HG02943 (cell line): ENCODE measurements at regions not wholly inside any gene's neighbourhood (a gene's known extent, or its start where the extent isn't known, plus 50 kb on each side); places are given as distances from the start of the nearest gene placed in this dataset.

Experiments used
- ATAC-seq: cut with Tn5 transposase; IDR thresholded peaks from one replicate; pipeline ENCODE4 v1.9.1; 2021; ENCODE audit warnings: mild to moderate bottlenecking, low read depth, moderate library complexity; ENCODE audit not compliant: unreplicated experiment

DNA sequence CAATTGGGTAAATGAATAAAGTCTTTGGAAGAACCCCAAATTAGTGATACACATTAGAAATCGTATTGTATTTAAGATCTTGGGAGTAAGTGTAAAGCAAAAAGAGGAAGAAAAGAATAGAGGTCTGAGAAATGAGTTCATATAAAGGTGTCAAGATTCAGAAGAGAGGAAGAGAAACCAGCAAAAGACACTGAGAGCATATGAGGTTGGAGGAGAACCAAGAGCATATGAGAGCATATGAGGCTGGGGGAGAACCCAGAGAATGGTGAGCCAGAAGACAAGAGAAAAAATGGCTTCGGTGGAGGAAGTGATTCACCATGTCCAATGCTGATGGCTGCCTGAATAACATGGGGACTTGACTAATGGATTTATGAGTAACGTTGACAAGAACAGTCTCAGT lies 620.1 kb upstream of the GCFC2 start:
- no peak for ATAC-seq

DNA sequence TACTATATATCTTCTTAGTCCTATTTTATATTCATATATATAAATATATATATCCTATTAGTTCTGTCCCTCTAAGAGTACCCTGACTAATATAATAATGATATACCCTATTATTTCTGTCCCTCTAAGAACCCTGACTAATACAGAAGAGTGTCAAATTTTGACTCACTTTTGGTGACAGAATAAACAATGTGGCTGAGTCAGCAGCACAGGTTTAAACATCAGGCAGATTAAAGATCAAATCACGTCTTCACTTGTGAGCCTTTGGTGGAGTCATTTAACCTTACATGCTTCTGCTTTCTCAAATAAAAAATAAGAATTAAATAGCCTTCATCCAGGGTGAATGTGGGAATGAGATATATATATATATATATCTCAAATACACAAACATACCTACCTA lies 615.9 kb upstream of the GCFC2 start:
- ATAC-seq, result no peak

DNA sequence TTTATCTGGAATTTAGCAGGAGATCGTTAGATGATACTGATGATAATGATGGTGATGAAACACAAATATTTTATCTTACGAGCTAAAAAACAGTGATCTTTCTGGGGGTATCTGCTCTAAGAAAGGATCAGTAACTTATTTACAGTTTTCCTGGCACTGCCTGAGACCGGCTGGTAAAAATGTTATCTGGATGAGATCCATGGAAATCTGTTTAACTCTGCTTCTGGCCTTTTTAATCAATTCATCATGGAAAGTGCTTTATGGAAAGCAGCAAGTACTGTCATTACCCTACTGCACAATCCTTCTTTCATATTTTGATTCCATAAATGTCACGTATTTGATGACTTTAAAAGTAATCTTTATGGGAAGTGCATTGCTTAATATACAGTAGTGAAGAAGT lies 612.7 kb upstream of the GCFC2 start:
- ATAC-seq, result no peak

DNA sequence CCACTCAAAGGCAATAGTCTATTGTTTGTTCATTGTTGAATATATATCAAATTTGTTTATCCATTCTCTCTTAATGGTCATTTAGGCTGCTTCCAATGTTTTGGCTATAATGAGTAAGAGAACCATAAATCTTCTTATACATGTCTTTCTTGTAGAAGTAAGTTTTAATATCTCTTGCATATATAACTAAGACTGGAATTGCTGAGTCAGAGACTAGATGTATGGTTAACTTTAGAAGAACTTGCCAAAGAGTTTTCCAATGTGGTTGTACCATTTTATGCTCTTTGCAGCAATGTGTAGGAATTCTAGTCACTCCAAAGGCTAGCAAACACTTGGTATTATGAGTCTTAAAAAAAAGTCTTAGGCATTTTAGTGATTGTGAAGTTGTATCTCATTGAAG lies 610.0 kb upstream of the GCFC2 start:
- ATAC-seq, result no peak

DNA sequence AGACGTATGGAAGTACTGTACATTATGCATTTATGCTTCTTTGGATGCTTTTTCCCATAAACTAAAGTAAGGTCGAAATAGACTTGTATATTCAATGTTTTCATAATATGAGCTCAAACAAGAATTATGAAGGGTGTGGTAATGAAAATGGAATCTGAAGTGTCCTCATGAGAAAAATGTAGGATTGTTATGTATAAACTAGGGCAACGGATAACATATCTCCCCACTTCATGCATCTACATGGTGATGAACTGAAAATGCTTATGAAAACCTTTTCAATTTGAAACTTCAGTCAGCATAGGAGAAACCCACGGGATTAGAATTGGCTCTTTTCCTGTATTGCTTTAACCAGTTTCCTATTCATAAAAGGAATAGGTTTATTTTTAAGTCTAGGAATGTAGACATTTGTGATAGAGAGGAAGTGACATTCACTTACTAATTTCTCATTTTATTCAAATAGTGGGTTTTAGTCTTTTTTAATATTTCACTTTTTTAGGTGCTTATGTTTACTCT lies 608.2 kb upstream of the GCFC2 start:
- ATAC-seq, result no peak

DNA sequence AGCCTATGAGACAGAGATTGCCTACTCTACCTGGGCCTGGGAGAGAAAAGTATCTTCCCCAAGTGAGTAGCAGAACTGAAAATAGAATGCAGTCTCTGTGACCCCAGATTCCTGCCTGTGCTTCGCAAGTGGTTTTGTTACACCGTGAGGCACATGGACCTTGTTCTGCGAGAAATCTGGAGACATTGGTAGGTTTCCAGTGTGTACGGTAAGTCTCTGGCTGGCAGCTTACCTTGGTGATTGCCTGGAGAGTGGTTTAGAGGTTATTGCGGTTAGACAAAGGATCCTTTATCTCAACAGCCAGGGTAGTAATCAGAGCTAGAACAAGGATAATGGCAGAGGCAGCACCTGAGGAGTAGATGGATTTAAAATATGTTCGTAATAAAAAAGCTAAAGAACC lies 606.0 kb upstream of the GCFC2 start:
- ATAC-seq, result no peak

DNA sequence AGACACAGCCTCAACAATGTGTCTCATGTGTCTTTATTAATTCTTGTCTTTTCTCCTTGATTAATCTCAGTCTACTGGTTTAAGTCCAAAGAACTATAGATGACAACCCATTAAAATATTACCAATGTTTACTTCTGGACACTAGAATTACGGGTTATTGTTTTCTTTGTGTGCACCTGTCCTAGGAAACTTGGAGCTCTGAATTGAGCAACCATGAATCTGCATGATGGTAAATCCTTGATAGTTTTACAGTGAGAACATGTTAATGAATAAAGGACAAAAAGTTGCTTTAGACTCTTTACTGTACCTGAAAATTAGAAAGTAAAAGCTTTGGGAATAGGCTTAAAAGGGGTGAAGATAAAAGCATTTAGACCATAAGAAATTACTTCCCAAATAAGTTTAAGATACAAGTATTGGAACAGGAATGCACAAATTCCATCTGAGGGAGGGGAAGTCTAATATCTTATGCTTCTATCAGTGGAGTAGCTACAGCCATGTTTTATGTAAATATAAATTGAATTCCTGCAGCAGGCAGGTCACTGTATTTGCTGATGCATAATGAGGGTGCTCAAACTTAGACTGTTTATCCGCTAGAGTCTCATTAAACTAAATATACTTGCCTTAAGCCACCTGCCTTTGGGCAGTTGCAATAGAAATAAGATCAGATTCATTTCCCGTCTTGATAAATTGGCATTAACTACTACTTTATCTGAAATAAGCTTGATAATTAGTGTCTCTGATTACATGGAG lies 603.7 kb upstream of the GCFC2 start:
- ATAC-seq, result no peak

DNA sequence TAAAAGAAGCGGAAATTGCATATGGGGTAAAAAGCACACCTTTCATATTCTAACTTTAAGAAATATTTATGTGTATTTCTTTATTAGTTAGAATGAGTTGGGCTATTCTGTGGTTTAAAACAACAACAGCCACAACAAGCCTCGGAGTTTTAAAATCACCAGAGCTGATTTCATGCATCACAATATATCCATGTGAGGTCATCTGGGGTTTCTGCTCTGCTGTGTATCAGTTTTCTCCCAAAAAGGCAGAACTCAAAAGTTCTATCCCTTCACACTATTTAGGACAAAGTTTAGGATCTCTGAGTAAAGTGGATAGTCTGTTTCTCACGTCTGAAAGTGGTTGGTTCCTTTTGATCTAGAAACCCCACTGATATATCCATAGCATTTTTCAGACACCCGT lies 601.5 kb upstream of the GCFC2 start:
- no peak for ATAC-seq

DNA sequence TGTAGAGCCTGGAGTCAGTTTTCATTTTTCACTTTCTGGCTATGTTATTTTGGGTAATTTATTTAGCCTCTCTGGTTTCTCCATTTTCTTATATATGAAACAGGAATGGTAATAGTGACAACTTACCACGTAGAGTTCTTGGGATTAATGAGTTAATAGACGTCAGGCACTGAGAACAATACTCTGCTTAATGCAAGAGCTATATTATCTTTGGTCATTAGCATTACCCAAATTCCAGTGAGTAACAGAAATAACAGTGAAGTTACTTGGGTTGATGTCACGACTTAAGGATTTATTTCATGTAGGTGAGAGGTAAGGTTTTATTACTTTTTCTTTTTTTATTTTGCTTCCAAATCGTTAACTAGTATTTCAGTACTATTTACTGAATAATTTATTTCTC lies 601.0 kb upstream of the GCFC2 start:
- ATAC-seq, result no peak

DNA sequence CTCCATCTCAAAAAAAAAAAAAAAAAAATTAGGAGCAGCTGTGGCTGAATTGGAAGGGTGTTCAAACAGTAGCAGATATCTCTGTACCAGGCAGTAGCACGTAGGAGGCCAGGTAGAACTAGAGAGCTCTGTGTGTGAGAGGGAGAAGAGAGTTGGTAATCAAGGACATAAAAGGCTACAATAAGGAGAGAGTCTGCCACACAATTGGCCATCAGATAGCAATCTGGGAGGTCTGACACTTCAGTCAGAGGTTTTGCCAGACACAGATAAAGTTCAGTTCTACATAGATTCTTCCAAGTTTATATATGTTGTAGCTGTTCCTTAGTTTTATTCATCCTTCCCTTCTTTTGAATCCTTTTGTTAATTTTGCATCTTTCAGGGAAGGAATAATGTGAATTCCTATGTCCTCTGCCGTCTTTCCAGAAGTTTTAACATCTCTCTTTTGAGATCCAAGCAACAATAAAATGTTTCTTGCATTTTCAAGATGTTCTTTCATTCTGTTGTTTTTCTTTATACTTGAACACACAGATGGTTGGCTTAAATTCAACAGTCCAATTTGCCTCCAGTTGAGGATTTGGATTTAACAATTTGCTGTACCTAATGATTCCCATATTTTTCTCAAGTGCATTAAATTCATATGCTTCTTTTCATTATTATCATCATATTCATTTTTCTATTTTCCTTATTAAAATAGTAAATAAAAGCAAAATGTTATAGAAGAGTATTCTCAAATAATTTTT lies 600.3 kb upstream of the GCFC2 start:
- ATAC-seq, result no peak

DNA sequence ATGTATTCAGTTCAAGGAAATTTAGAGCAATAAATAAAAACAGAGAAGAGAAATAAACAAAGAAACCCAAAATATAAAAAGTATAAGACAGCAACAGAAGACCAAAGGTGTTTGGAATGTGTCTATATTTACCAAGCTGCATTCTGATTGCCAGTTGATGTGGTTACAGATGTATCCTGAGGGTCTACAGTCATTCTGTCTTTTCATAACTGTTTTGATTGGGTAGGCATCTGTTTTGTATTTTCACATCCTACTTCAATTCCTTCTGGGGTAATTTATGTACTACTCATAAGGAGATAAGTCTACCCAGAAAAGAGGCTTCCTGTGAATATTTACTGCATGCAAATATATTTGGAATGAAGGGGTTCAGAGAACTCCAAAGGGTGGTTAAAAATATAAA lies 596.8 kb upstream of the GCFC2 start:
- ATAC-seq, result no peak

DNA sequence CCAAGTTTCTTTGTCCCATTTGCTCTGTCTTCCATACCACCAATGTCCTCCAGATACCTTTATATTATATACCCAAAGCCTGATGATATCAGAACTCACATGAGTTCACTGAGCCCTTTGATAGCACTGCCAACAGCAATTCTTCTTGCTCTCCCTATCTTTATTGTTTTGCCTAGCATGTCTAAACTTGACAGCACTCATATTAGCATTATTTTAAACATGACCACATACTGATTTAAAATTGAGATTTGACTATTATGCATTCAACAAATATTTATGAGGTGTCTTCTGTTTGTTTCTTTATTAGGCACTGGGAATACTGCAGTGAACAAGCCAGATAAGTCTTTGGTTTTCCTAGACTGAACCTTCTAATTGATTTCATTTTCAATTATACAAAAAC lies 587.3 kb upstream of the GCFC2 start:
- ATAC-seq, result no peak

DNA sequence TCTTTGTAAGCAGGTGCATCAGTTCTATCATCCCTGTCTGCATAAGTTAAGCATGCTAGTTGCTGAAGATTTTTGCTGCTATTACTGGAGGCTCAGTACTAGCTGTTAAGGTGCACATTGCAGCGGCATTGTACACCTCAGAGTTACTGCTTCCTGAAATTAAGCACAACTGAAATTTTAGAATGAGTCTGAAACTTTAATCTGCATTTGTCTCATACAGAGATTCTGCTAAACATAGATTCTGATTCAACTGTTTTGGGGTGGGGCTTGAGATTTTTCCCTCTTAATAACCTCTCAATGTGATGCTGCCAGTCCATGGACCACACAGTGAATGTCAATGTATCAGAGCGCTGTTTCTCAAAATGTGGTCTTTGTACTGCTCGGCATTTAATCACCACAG lies 585.7 kb upstream of the GCFC2 start:
- no peak for ATAC-seq

DNA sequence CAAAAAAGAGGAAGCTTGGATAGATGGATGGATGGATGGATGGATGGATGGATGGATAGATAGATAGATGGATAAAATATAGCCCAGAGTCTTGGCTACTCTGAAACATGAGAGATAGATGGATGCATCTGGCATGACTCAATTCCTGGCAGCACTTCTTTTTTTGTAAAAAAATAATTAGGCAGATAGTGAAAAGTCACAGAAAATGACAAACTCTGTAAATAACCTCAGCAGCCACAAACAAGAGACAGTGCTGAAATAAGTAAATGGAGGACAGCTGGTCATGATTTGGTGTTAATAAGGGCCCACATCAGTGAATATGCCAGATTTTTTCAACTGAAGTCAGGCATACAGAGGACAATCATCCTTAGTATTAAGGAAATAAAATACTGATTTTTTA lies 585.0 kb upstream of the GCFC2 start:
- ATAC-seq, result no peak

DNA sequence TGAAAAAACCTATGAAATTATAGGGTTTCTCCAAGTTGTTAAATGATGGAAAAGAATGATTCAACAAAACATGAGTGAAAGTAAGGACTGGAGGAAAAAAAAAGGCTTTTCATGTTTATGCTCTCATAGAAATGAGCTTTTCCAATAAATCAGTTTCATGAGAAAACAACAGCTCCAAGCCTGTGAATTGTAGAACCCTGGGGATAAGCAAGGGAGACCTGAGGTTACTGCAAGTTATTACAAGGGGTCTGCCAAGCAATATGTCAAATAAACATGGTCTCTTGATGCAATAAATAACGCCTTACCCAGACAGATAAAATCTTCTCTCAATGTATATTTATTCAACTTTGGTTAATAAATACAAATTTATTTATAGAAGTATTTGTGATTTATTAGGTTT lies 577.9 kb upstream of the GCFC2 start:
- no peak for ATAC-seq

DNA sequence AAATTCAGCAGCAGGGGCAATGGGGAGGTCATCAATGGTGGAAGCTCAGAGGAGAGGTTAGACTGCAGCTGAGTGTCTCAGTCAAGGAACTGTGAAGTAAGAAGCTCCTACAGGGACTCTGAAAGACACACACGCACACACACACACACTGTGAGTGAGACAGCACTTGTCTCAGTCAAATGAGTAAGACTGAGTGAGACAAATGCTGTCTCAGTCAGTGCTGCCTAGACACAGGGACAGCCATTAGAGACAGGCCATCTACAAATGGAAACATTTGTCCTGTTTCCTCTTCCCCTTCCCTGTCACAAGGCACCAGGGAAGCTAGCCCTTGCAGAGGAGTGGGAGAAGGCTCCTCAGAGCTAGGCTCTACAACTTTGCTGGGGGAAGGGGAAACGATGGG lies 577.4 kb upstream of the GCFC2 start:
- ATAC-seq, result no peak

DNA sequence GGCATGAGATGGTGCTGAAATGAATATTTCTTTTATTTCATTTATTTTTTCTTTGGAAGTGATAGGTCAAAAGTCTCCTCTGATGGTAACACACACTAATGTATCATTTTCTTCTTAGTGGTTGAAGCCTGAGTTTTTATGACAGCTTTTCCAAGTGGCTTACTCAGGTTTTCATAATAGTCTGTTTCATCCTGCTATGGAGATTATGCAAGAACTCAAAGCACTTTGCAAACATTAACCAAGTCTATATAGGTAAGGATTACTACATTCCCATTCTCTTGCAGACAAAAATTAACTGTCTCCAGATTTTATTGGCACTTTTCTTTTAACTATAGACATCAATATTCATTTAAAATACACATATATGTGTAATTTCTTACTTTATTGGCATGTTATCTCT lies 572.6 kb upstream of the GCFC2 start:
- no peak for ATAC-seq

DNA sequence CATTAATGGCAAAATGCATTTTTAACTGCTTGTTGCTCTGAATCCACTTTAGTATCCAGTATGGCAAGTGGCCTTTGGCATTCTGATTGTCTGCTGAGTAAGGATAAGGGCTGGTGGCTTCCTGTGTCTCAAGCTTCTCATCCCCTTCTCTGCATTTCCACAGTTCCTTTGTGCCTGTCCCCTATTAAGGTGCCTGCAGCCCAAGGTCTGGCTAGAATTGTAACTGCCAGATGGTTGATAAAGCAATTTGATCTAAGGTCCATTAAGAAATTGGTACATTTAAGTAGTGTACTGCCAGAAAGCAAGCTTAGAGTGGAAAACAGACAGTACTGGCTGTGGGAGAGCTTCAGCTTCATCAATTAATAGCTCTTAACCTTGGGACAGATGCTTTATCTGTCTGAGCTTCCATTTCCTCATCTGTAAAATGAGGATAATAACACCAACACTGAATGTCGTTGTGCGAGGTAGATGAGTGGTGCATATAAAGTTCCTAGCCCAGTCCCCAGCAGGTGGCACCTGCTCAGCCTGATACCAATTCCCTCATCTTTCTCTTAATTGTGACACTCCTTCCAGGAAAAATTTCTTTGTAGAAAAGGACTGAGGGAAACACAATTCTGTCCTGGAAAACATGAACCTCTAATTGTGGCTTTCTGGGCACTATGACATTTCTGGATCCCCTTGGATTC lies 570.6 kb upstream of the GCFC2 start:
- no peak for ATAC-seq

DNA sequence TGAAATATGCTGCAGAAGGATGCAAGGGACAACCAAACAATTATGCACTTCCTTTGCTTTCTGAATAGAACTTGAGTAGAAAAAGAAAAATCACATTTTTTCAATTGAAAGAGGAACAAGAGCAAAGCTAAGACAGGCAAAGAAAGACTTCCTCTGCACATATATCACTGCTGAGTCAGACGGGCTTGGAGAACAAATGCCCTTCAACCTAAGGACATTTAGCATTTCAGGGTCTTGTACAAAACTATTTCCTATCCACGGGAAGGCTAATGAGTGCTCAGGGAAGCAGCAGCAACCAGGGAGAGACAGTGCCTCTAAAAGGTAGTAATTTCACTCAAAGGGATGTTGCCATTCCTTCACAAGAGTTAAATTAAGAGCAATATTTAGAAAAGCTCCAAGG lies 570.0 kb upstream of the GCFC2 start:
- no peak for ATAC-seq

DNA sequence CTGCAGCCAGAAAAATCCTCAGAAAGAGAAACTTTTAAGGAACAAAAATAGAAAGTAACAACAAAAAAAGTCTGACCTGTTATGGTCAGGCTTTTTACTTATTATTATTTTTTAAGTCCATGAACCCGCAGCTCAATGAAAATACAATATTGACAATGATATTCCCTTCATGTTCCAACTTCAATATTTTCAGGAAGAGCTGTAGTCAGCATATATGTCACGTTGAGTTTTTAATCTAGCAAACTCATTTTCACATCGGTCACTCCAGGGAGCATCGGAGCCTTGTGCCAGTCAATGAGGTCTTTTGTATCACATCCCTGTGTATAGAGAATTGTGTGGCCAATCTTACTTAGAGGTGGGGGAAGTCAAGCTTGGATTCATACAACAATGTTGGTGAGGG lies 568.4 kb upstream of the GCFC2 start:
- no peak for ATAC-seq

DNA sequence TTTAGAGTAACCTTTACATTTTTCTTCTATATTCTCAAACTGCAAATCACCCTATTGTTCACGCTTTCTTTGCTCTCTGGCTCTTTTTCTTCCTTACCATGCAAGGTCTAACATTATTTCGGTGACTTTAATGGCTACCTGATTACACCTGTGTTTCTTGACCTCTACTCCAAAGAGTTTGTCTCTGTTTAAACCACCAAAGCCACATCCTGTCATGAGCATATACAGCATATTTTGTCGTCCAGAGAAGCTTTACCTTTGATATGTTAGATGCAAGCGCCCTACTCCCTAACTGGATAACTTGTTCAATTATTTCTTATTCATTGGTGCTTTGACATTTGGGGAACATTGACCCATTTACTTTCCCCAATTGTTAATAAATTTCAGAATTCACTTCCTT lies 565.1 kb upstream of the GCFC2 start:
- ATAC-seq, result no peak

DNA sequence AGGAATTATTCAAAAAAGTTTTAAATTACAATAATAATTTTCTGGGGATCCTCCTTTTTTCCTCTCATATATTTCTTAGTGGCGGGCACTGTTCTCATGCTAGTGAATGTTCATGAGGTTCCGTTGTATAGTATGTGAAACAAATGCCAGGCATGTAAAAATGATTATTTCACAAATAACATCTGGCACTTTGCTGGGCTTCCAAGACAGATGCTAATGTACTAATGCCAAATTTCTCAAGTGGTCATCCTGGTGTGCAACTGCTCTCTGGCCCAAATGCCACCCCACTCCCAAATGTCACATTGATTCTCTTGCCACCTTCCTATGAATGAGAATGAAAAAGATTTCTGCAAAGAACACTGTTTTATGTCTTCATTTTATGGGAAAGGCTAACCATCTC lies 564.0 kb upstream of the GCFC2 start:
- no peak for ATAC-seq
